Non-pigmented ciliary epithelial cell (primary cell): ENCODE measurements at regions not wholly inside any gene's neighbourhood (a gene's known extent, or its start where the extent isn't known, plus 50 kb on each side); places are given as distances from the start of the nearest gene placed in this dataset.

Experiments
- DNase-seq: peaks from one replicate; pipeline ENCODE4 v3.0.0-alpha.2; 2010; ENCODE audit warnings: low read depth

- no peak for DNase-seq
Measured at GRCh38 chr2:223226264-223226663, 174.3 kb downstream of the KCNE4 start.

DNA sequence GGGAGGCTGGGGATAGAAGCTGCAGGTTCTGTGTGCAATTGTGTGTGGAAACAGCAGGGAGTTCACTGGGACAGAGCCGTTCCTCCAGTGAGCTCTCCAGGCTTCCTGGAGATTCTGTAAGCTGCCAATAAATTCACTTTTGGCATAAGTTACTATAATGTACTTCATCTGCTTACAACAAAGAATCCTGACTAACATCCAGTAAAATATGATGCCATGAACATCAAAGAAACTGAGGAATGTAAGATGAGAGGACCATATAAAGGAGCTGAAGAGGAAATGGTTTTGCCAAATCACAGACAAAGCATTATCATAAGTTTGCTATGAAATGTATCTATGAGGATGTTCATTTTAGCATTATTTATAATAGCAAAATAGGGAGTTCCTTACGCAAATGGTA, 175.3 kb downstream of the KCNE4 start:
- no peak for DNase-seq

DNA sequence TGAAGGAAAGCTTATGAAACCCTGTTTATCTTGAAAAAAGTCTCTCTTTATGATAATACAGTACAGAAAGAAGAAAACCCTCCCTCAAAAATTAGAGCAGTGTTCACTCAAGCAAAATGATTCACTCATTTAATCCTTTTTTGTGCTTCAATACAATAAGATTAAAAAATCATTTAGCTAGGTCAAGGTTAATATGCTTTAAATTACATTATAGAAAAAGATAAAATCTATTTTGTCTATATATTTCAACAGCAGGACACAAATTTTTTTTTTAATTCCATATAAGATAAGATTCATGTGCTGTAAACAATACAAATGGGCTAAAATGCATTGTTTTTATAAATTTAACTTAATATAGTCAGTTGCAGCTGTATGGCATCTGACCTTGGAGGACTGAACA, 176.9 kb downstream of the KCNE4 start:
- no peak for DNase-seq

DNA sequence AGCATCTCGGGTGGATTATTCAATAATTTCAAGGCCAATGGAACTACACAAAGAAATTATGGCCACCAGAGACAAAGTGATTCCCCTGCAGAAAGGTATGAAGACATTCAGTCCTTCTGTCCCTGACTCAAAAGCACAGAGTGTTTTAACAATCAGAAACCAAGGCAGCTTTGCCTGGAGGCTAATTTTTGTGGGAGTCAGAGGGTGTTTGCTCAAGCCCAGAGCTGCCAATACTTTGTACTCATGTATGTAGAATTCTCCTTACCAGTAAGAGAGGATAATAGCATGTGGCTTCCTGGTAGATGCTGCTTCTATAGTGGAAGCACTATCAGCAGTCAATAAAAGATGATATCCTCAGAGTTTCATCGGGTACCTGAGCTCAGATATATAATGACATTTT, 178.4 kb downstream of the KCNE4 start:
- DNase-seq, result no peak

GRCh38 chr2:223232285-223232684, 180.3 kb downstream of the KCNE4 start:
- no peak for DNase-seq

DNA sequence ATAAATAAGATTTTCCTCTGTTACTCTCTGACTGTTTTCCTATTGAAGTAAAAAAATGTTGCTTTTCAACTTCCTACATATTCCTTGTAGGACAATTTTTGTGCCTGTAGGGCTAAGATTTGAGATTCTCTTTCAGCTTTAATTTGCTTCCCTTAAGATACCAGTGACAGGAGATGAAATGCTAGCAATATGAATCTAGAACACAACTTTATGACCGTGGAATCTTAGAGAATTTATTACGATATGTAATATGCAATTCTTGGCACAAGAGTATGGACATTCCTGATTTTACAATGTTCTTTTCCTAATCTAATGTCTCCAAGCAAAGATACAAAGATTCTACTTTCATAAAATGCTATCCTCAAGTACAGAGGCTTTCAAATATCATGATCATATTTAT, 180.9 kb downstream of the KCNE4 start:
- DNase-seq, result no peak

- no peak for DNase-seq
Measured at GRCh38 chr2:223235986-223236385, 184.0 kb downstream of the KCNE4 start.

GRCh38 chr2:223238301-223238700, 186.3 kb downstream of the KCNE4 start:
- no peak for DNase-seq

GRCh38 chr2:223243233-223243632, 191.2 kb downstream of the KCNE4 start:
- DNase-seq, result no peak

- DNase-seq, result no peak
Measured at GRCh38 chr2:223247136-223247535, 195.1 kb downstream of the KCNE4 start.

DNA sequence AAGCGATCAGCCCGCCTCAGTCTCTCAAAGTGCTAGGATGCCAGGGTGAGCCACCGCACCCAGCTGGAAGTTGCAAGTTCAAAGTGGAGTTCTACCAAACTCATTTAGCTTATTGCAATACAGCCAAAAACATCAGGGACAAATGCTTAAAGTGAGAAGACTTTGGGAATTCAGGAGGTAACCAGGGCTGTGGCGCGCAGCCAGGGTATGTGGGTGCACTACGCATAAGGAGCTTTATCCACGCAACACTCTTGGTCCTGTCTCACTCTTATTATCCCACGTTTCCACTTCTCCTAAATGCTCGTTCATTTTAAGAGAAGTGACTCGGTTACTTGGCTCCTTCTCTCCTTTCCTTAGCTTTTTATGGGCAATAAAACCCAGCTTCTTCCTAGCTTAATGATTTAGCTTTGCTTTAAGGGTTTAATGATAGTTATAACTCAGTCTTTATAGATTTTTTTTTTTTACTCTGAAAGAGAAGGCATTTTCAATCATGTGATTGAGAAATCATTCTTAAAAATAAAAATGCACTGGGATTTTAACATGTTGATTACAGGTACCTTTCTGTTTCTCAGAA, 199.8 kb downstream of the KCNE4 start:
- no peak for DNase-seq

DNA sequence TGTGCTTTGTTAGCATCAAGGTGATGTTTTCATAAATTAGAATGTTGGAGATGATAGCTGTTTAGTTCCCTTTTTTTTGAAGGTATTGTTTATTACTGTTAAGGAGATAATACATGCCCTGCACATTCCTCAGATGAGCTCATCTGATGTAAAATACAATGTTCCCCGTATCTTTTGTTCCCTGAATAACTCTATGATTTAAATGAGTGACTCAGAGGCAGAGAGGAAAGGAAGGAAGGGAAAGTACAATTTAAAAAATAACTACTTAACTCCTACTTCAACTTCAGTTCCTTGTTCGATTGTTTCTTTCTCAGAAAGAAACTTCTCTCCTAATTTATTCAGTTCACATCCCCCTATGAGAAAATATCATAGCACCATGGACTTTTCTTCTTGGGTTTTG, 208.7 kb downstream of the KCNE4 start:
- no peak for DNase-seq

GRCh38 chr2:223262946-223263345, 211.0 kb downstream of the KCNE4 start:
- DNase-seq, result no peak

DNA sequence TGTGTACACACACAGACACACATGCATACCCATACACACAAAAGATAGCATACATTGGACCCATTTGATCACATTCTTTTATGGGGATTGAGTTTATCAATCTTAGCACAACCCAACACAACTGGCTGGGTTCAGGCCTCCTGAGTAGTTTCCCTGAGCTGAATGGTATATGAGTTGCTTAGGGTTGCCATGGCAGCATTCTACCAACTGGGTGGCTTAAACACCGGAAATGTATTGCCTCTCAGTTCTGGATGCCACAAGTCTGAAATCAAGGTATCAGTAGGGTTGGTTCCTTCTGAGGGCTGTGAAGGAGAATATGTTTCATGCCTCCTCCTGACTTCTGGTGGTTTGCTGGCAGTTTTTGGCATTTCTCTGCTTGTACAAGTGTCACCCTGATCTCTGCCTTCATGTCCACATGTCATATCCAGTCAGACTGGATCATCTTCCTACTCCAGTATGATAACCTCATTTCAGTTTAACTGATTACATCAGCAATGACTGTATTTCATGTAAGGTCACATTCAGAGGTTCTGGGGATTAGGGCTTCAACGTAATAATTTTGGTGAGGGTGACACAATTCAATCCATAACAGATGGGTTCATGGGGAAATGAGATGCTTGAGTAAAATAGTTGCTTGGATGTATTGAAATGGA, 212.7 kb downstream of the KCNE4 start:
- DNase-seq, result no peak

GRCh38 chr2:223267160-223267951, 215.4 kb downstream of the KCNE4 start:
- no peak for DNase-seq

GRCh38 chr2:223269386-223269785, 217.4 kb downstream of the KCNE4 start:
- DNase-seq, result no peak

DNA sequence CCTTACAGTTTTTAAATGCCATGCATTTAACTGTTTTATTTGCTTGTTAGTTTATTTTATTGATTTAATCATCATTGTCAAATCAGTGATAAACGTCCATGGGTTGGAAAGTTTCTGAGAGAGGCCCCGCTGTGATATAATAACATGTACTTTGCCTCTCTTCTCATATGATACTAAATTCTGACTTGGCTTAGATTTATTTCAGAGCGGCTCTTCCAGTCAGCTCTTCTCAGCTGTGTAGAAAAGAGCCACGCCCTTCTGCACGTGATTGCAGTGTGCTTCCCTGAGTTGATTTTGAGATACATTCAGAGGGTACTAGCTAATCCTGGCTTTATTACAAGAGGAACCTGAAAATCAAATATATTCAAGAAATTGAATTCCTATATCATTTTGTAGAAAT, 218.6 kb downstream of the KCNE4 start:
- no peak for DNase-seq

DNA sequence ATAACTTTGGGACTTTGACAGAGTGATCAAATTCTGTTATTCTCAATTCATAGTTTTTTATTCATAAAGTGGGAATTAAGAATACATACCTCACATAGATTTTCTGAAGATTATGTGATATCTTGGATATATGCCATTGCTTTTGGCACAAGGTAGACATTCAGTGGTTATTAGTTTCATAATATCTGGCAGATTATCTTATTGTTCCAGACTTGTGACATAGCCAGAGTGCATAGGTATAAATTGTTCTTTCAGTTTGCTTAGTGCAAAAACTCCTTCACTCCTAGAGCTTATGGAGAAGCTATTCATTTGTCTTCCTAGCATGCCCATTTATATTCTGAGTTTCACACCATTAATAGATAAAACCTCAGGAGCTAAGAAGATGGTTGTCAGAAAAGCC, 222.0 kb downstream of the KCNE4 start:
- no peak for DNase-seq

GRCh38 chr2:223282221-223282620, 230.2 kb downstream of the KCNE4 start:
- no peak for DNase-seq

DNA sequence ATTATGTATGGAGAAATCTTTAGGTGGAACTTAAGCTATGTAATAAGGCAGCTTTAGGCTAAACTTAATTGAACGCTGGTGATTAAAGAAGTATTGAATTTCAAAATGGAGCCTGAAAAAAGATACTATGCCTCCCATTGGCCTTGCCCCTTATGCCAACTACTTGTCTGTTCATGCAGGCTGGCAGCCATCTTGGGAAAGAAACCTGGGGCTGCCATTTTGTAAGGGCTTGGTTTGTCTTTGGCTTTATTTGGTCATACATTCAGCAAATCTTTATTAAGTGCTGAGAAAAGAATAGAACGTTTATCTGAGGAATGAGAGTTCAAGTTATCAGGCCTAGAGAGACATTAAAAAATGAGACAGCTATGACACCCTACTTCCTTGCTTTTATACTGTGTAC, 231.3 kb downstream of the KCNE4 start:
- DNase-seq, result no peak

DNA sequence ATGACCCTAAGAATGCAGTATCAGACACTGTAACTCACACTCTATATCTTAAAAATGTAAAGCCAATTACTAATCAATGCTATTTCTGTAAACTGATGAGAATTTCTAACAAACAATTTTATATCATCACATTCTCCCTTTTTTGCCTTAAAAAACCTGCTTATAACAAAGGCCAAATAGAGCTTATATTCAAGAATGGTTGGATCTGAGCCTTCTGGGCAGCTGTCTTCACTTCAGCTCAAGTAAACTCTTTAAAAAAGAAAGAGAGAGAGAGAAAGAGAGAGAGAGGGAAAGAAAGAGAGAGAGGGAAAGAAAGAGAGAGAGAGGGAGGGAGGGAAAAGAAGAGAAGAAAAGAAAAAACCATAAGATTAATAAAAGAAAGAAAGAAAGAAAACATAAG, 231.8 kb downstream of the KCNE4 start:
- no peak for DNase-seq

DNA sequence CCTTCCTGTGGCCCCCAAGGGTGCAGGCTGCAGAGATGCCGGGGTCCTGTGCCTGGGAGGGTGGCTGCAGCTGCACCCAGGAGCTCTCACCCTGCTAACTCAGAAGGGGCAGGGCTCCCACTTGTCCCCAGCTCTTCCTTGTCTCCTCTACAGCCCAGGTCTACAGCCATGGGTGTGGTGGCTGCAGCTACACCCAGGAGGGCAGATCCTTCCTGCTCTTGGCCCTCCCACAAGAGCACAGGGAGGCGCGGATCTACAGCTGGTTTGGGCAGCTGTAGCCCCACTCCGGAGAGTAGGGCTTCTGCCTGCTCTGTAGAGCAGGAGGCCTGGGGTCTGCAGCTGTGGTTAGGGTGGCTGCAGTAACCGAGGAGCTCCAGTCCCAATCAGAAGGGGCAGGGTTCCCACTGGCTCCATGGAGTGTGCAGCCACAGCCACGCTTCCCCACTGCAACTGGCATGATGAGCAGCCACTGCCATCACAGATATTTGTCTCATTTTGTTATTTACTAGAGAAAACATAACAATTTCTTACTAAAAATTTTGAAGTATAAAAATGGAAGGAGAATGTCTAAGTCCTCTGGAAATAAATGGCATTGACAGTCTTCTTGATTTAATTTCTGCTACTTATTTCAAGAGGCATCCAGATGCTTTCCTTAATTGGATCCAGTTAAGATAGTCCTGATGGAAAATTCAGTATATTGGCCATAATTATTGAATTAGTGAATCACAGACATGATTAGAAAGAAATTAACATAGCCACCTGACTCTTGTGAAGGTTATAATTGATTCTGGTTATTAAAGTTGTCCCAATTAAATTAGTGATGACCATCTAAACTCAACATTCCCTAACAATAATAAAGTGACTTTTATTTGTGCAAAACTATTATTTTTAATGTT, 233.6 kb downstream of the KCNE4 start:
- DNase-seq, result no peak

DNA sequence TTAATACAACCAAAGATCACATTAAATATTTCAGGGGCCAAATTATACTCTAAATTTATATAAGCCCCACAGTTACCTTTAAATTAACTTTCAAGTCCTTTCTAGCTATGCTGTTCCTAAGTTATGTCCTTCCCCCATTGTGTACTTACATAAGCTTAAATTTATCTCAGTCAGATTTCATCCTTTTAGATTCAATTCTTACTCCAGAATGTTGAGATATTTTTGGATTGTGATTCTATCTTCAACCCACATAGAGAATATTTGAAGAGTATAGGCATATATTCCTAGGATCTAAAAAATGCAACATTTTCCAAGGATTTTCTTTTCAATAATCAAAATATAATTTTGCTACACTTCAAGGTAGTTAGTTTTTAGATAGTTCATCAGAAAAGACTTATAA, 242.8 kb downstream of the KCNE4 start:
- no peak for DNase-seq
